Thoracic aorta (tissue), 2 donors: ENCODE measurements at regions not wholly inside any gene's neighbourhood (a gene's known extent, or its start where the extent isn't known, plus 50 kb on each side); places are given as distances from the start of the nearest gene placed in this dataset.

Source experiments
- ATAC-seq: fragments of 150-250 bp; one replicate; pipeline ENCODE4 v1.8.0; 2017; ENCODE audit warnings: low read depth; ENCODE audit not compliant: insufficient number of reproducible peaks, low FRiP score
- DNase-seq: peaks from one replicate; pipeline ENCODE4 v3.0.0-alpha.2; 2020; ENCODE audit warnings: low spot score
- H3K27ac ChIP-seq, 2 donors: fragments of 200-600 bp; sonication (generic); 1 replicate in 1 of 2; 2 replicates in 1 of 2; pipeline ENCODE4 v1.5.1; 2016; ENCODE audit warnings: mild to moderate bottlenecking in 2 of 2, moderate library complexity in 2 of 2
- H3K27me3 ChIP-seq: fragments of 200-600 bp; sonication (generic); replicated peaks from 2 replicates; pipeline ENCODE4 v1.6.0; 2016; ENCODE audit warnings: mild to moderate bottlenecking; ENCODE audit not compliant: insufficient read depth
- H3K36me3 ChIP-seq: fragments of 200-600 bp; sonication (generic); one replicate; pipeline ENCODE4 v1.5.1; 2016
- H3K4me1 ChIP-seq, 2 donors: fragments of 200-600 bp; sonication (generic); 1 replicate in 1 of 2; 2 replicates in 1 of 2; pipeline versions ENCODE4 v1.5.1 to v1.6.0; 2016; ENCODE audit warnings: low read depth in 2 of 2, mild to moderate bottlenecking in 1 of 2; ENCODE audit not compliant: control insufficient read depth in 1 of 2
- H3K4me3 ChIP-seq: fragments of 200-600 bp; sonication (generic); 2 replicates; pipeline ENCODE4 v1.5.1; 2016; ENCODE audit warnings: mild to moderate bottlenecking
- H3K9me3 ChIP-seq: fragments of 200-600 bp; sonication (generic); 2 replicates; pipeline ENCODE4 v1.5.1; 2016
- TF ChIP-seq, protein P1 (sequence below): fragments of 200-600 bp; sonication (generic); IDR thresholded peaks from one replicate; pipeline ENCODE4 v1.5.1; 2019; ENCODE audit warnings: antibody characterized with exemption

DNA sequence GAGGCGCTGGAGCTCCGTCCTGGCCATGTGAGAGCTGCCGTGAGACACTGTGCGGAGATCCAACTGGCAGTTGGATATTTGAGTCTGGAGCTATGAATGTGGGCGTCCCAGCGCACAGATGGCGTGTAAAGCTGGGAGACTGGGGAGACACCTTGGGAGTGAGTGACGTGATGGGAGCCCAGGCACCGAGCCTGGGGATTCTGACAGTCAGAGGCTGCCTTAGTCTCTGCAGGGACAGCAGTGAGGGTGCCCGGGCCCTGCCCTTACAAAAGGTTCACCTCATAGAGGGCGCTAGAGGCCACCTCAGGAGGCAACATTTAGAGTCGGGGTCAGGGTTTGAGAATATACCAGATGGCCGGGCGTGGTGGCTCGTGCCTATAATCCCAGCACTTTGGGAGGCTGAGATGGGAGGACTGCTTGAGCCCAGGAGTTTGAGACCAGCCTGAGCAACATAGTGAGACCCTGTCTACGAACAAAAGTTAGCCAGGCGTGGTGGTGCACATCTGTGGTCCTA lies 194.1 kb upstream of the GSE1 start:
- Histone ChIP-seq H3K4me3 (no peak overlapping the region), H3K27ac (no peak overlapping the region), H3K9me3 (no peaks in the 10 kb centered on the region), H3K27me3 (no peaks in the 10 kb centered on the region), H3K4me1 (peaks cover 0 to 8% of the 10 kb centered on the region in 2 donors), H3K36me3 (no peaks in the 10 kb centered on the region)
- no peak for ATAC-seq
- TF ChIP-seq, protein P1, sequence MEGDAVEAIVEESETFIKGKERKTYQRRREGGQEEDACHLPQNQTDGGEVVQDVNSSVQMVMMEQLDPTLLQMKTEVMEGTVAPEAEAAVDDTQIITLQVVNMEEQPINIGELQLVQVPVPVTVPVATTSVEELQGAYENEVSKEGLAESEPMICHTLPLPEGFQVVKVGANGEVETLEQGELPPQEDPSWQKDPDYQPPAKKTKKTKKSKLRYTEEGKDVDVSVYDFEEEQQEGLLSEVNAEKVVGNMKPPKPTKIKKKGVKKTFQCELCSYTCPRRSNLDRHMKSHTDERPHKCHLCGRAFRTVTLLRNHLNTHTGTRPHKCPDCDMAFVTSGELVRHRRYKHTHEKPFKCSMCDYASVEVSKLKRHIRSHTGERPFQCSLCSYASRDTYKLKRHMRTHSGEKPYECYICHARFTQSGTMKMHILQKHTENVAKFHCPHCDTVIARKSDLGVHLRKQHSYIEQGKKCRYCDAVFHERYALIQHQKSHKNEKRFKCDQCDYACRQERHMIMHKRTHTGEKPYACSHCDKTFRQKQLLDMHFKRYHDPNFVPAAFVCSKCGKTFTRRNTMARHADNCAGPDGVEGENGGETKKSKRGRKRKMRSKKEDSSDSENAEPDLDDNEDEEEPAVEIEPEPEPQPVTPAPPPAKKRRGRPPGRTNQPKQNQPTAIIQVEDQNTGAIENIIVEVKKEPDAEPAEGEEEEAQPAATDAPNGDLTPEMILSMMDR: no peak
- DNase-seq: no peak

DNA sequence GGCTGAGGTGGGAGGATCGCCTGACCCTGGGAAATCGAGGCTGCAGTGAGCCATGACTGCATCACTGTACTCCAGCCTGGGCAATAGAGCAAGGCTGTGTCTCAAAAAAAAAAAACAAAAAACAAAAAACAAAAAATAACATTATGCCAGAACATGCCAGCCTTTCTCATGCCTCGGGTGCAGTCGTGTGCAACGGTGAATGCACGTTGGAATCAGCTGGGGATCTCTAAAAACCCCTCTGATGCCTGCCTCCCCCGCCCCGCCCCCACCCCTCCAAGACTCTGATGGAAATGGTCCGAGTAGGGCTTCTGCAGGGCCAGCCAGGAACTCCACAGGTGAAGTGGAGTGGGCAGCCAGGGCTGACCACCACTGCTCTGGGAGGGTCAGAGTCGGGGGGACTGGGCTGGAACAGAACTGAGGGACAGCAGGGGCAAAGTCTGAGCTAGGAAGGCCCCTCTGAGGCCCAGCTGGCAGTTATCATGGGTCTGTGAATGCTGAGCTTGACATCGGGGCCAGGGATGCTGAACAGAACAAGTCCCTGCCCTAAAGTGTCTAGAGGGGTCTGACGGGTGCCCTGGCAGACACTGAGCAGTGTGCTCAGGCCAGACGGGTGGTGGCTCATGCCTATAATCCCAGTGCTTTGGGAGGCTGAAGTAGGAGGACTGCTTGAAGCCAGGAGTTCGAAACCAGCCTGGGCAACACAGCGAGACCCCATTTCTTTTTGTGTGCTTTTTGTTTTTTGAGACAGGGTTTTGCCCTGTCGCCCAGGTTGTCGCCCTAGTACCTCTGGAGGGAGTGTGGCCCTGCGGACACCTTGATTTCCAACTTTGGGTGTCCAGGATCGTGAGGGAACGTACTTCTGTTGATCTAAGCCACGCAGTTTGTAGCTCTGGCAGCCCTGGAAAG lies 193.4 kb upstream of the GSE1 start:
- Histone ChIP-seq H3K27ac (no peak overlapping the region), H3K9me3 (no peaks in the 10 kb centered on the region), H3K36me3 (no peaks in the 10 kb centered on the region), H3K27me3 (no peaks in the 10 kb centered on the region), H3K4me1 (peaks cover 0 to 8% of the 10 kb centered on the region in 2 donors), H3K4me3 (no peak overlapping the region)
- ATAC-seq (no peak), DNase-seq (no peak)
- TF ChIP-seq, protein P1: no peak

DNA sequence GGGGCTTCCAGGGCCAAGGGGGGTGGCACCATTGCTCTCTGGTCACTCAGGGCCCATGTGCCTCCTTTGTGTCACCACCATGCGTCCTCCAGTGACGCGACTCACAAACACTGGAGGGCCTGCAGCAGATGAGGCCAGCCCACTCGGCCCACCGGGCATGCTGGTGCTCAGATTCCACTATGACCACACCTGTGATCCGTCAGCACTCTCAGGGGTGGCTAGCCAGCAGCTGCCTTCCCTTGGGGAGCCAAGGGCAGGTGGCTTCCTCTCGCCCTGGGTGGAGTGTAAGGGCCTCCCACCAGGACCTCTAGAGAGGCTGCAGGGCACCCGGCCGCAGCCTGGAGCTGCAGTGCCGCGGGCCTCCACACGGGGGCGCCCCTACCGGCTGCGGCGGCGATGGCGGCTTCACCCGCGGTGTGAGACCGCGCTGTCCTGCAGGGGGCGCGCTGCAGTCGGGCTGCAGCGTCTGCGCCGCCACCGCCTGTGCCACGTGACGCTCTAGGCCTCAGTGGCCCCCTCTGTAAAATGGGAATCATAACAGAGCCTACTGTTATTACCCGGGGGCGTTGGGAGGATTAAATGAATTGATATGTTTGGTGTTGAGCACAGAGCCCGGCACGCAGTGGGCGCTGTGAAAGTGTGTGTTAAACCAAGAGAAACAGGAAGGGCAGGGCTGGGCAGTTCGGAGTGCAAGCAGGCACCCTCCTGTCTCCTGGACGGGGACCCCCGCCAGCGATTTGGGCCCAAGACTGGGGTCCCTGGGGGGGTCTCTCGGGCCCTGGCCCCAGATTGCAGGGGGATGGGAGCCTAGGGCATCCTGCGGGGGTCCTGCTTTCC lies 192.4 kb upstream of the GSE1 start:
- Histone ChIP-seq H3K27ac (no peak overlapping the region), H3K9me3 (no peaks in the 10 kb centered on the region), H3K36me3 (no peaks in the 10 kb centered on the region), H3K27me3 (no peaks in the 10 kb centered on the region), H3K4me3 (no peak overlapping the region), H3K4me1 (peaks cover 0 to 4% of the 10 kb centered on the region in 2 donors)
- TF ChIP-seq, protein P1: peak; percentile 100
- DNase-seq (no peak), ATAC-seq (no peak)

DNA sequence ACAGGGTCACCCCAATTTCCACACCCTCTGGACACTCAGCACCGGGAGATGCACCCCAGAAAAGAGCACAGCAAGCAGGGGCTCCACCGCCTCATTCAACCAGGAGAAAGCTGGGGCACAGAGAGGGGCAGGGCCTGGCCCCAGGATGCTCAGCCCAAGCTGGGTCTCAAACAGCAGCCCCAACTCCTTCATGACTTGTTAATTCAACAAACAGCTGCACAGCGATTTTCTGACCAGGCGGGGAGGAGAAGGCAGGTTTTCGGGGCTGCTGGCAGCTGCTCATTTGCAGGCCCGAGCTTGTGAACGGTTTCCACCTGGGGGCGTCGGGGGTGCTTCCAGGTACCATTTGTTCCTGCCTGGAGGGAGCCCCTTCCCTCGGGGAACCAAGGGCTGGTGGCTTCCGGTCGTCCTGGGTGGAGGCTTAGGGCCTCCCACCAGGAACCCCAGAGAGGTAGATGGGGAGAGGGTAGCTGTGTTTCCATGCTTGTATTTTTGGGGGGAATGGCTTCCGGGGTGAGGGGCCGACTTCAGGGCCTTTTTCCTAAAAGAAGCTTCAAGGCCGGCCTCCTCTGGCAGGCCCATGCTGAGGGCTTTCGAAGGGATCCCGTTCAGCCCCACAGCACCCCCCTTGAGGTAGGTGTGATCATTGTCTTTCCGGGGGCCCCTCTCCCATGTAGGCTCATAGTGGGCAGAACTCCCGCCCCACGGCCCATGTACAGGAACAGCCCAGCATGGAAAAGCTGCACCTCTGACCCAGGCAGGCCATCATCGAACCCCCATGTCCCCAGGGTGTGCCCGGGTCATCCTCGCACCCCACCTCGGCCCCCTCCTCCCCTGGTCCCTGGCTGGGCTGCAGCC lies 191.6 kb upstream of the GSE1 start:
- Histone ChIP-seq H3K4me3 (no peak overlapping the region), H3K27ac (no peak overlapping the region), H3K4me1 (no peaks in the 10 kb centered on the region), H3K9me3 (no peaks in the 10 kb centered on the region), H3K27me3 (no peaks in the 10 kb centered on the region), H3K36me3 (no peaks in the 10 kb centered on the region)
- ATAC-seq (no peak), DNase-seq (no peak)
- TF ChIP-seq, protein P1: no peak
